ENCODE measurements at regions not wholly inside any gene's neighbourhood (a gene's known extent, or its start where the extent isn't known, plus 50 kb on each side); places are given as distances from the start of the nearest gene placed in this dataset.

GRCh38 chr12:30188602-30189326 is 405.0 kb upstream of the TMTC1 start:
- Histone ChIP-seq H3K9me3 (replicated peaks in 1 of 2; ENCODE audit: control insufficient read depth in 1 of 2, insufficient read depth in 1 of 2, low read length in 2 of 2) (no peaks in the 10 kb centered on the region), H3K4me2 (replicated peaks; ENCODE audit: extremely low read depth, low read length, poor library complexity, severe bottlenecking) (no peak overlapping the region), H3K79me2 (ENCODE audit: insufficient read depth, low read length) (no peaks in the 10 kb centered on the region), H2AFZ (ENCODE audit: insufficient read depth, low read depth, low read length, poor library complexity, severe bottlenecking) (no peak overlapping the region), H3K36me3 (replicated peaks in 1 of 2; ENCODE audit: control insufficient read depth in 1 of 2, insufficient read depth in 2 of 2, low read length in 2 of 2) (no peaks in the 10 kb centered on the region), H3K4me3 (replicated peaks in 1 of 3; ENCODE audit: low read depth in 2 of 3, low read length in 3 of 3) (no peak overlapping the region), H3K27me3 (ENCODE audit: control insufficient read depth in 2 of 2, insufficient read depth in 2 of 2, low read length in 2 of 2) (no peaks in the 10 kb centered on the region), H3K27ac (ENCODE audit: low read depth in 1 of 2, low read length in 2 of 2) (no peak overlapping the region), H3K4me1 (ENCODE audit: control insufficient read depth in 1 of 2, insufficient read depth in 2 of 2, low read length in 2 of 2) (no peaks in the 10 kb centered on the region), H3K9ac (ENCODE audit: insufficient read depth, low read length, poor library complexity, severe bottlenecking) (no peak overlapping the region), H4K20me1 (ENCODE audit: insufficient read depth, low read length) (no peaks in the 10 kb centered on the region)
- H3K27me3 Mint-ChIP-seq (ENCODE audit: low read depth in 3 of 3) = peaks cover 0 to 1% (median 0%) of the 10 kb centered on the region in 3 donors
- intact Hi-C loops (cut with micrococcal nuclease) = no loop called here
- WGBS (ENCODE audit: insufficient coverage) = 93% methylated on average over 4 of the region's 8 CpGs
- no peak for DNase-seq
- H3K4me1 Mint-ChIP-seq = no peaks in the 10 kb centered on the region
- no peak for TF ChIP-seq CTCF (IDR thresholded peaks at IDR 0.05)
- H3K9me3 Mint-ChIP-seq = peaks cover 0 to 3% (median 0%) of the 10 kb centered on the region in 7 donors
- no peak overlapping the region for H3K27ac Mint-ChIP-seq
- no peaks in the 10 kb centered on the region for H3K36me3 Mint-ChIP-seq
- no peak overlapping the region for H3K4me3 Mint-ChIP-seq

GRCh38 chr12:30187426-30187825 is 403.7 kb upstream of the TMTC1 start:
- Mint-ChIP-seq H3K4me3 (no peak overlapping the region), H3K9me3 (peaks cover 0 to 7% (median 1%) of the 10 kb centered on the region in 7 donors), H3K27me3 (ENCODE audit: low read depth in 3 of 3) (peaks cover 0 to 4% (median 0%) of the 10 kb centered on the region in 3 donors), H3K36me3 (no peaks in the 10 kb centered on the region), H3K27ac (no peak overlapping the region), H3K4me1 (no peaks in the 10 kb centered on the region)
- no peaks in the 10 kb centered on the region for H3K27me3 ChIP-seq (ENCODE audit: control insufficient read depth in 2 of 2, insufficient read depth in 2 of 2, low read length in 2 of 2)
- no peak overlapping the region for H3K4me2 ChIP-seq (replicated peaks; ENCODE audit: extremely low read depth, low read length, poor library complexity, severe bottlenecking)
- H3K4me3 ChIP-seq (replicated peaks in 1 of 3; ENCODE audit: low read depth in 2 of 3, low read length in 3 of 3) = no peak overlapping the region
- no peaks in the 10 kb centered on the region for H3K36me3 ChIP-seq (replicated peaks in 1 of 2; ENCODE audit: control insufficient read depth in 1 of 2, insufficient read depth in 2 of 2, low read length in 2 of 2)
- H3K9me3 ChIP-seq (replicated peaks in 1 of 2; ENCODE audit: control insufficient read depth in 1 of 2, insufficient read depth in 1 of 2, low read length in 2 of 2) = peaks cover 0 to 3% of the 10 kb centered on the region in 2 donors
- no CpG with 5 or more reads among the region's 2 CpGs for WGBS (ENCODE audit: insufficient coverage)
- H2AFZ ChIP-seq (ENCODE audit: insufficient read depth, low read depth, low read length, poor library complexity, severe bottlenecking) = no peak overlapping the region
- no peaks in the 10 kb centered on the region for H3K4me1 ChIP-seq (ENCODE audit: control insufficient read depth in 1 of 2, insufficient read depth in 2 of 2, low read length in 2 of 2)
- no peaks in the 10 kb centered on the region for H3K79me2 ChIP-seq (ENCODE audit: insufficient read depth, low read length)
- H3K27ac ChIP-seq (ENCODE audit: low read depth in 1 of 2, low read length in 2 of 2) = no peak overlapping the region
- DNase-seq = no peak
- no peak for TF ChIP-seq CTCF (IDR thresholded peaks at IDR 0.05)
- no peak overlapping the region for H3K9ac ChIP-seq (ENCODE audit: insufficient read depth, low read length, poor library complexity, severe bottlenecking)
- intact Hi-C loops (cut with micrococcal nuclease) = no loop called here
- H4K20me1 ChIP-seq (ENCODE audit: insufficient read depth, low read length) = no peaks in the 10 kb centered on the region
